ENCODE measurements at regions not wholly inside any gene's neighbourhood (a gene's known extent, or its start where the extent isn't known, plus 50 kb on each side); places are given as distances from the start of the nearest gene placed in this dataset.

GRCh38 chr11:135075740-135076139 lies 663.7 kb upstream of the B3GAT1 start:
- no peak for DNase-seq (ENCODE audit: low spot score)

- no peak for DNase-seq (ENCODE audit: low spot score)
Observed at GRCh38 chr11:135074397-135074998, 662.5 kb upstream of the B3GAT1 start.

- DNase-seq (ENCODE audit: low spot score), result no peak
Observed at GRCh38 chr11:135073870-135074269, 661.8 kb upstream of the B3GAT1 start.

- no peak for DNase-seq (ENCODE audit: low spot score)
Observed at GRCh38 chr11:135073381-135073780, 661.3 kb upstream of the B3GAT1 start.

- DNase-seq (ENCODE audit: low spot score), result no peak
Observed at GRCh38 chr11:135069890-135070289, 657.8 kb upstream of the B3GAT1 start.

GRCh38 chr11:135069063-135069462 lies 657.0 kb upstream of the B3GAT1 start:
- no peak for DNase-seq (ENCODE audit: low spot score)

GRCh38 chr11:135062994-135063393 lies 651.0 kb upstream of the B3GAT1 start:
- no peak for DNase-seq (ENCODE audit: low spot score)

GRCh38 chr11:135061166-135061565 lies 649.1 kb upstream of the B3GAT1 start:
- no peak for DNase-seq (ENCODE audit: low spot score)

GRCh38 chr11:135046986-135047385 lies 634.9 kb upstream of the B3GAT1 start:
- no peak for DNase-seq (ENCODE audit: low spot score)

- DNase-seq (ENCODE audit: low spot score), result no peak
Observed at GRCh38 chr11:135046556-135046955, 634.5 kb upstream of the B3GAT1 start.

GRCh38 chr11:135043434-135043833 lies 631.4 kb upstream of the B3GAT1 start:
- DNase-seq (ENCODE audit: low spot score), result no peak

GRCh38 chr11:135037828-135038227 lies 625.8 kb upstream of the B3GAT1 start:
- no peak for DNase-seq (ENCODE audit: low spot score)

GRCh38 chr11:135036488-135037297 lies 624.7 kb upstream of the B3GAT1 start:
- no peak for DNase-seq (ENCODE audit: low spot score)

- no peak for DNase-seq (ENCODE audit: low spot score)
Observed at GRCh38 chr11:135035282-135035681, 623.2 kb upstream of the B3GAT1 start.

GRCh38 chr11:135033540-135033939 lies 621.5 kb upstream of the B3GAT1 start:
- DNase-seq (ENCODE audit: low spot score), result peak; percentile 5

- DNase-seq (ENCODE audit: low spot score), result no peak
Observed at GRCh38 chr11:135031205-135031989, 619.4 kb upstream of the B3GAT1 start.

GRCh38 chr11:135027461-135027860 lies 615.4 kb upstream of the B3GAT1 start:
- DNase-seq (ENCODE audit: low spot score), result peak; percentile 28

- no peak for DNase-seq (ENCODE audit: low spot score)
Observed at GRCh38 chr11:135023499-135023898, 611.5 kb upstream of the B3GAT1 start.

GRCh38 chr11:135022454-135022853 lies 610.4 kb upstream of the B3GAT1 start:
- no peak for DNase-seq (ENCODE audit: low spot score)

GRCh38 chr11:135019899-135020298 lies 607.9 kb upstream of the B3GAT1 start:
- no peak for DNase-seq (ENCODE audit: low spot score)

GRCh38 chr11:135019343-135019871 lies 607.4 kb upstream of the B3GAT1 start:
- no peak for DNase-seq (ENCODE audit: low spot score)

GRCh38 chr11:135017296-135017695 lies 605.3 kb upstream of the B3GAT1 start:
- DNase-seq (ENCODE audit: low spot score), result no peak

GRCh38 chr11:135015966-135016365 lies 603.9 kb upstream of the B3GAT1 start:
- DNase-seq (ENCODE audit: low spot score), result no peak
